SK-N-MC (cell line): ENCODE measurements at regions not wholly inside any gene's neighbourhood (a gene's known extent, or its start where the extent isn't known, plus 50 kb on each side); places are given as distances from the start of the nearest gene placed in this dataset.

ENCODE experiments used
- EZH2 ChIP-seq: fragments of 200-600 bp; sonication (generic); IDR thresholded peaks from one replicate; pipeline ENCODE4 v1.6.1; 2017; ENCODE audit warnings: antibody characterized with exemption
- FOXP2 ChIP-seq: optimal IDR thresholded peaks from 2 replicates; pipeline ENCODE3; 2011; ENCODE audit warnings: mild to moderate bottlenecking, moderate library complexity; ENCODE audit not compliant: insufficient read depth; ENCODE audit errors: extremely low read length, control extremely low read depth

DNA sequence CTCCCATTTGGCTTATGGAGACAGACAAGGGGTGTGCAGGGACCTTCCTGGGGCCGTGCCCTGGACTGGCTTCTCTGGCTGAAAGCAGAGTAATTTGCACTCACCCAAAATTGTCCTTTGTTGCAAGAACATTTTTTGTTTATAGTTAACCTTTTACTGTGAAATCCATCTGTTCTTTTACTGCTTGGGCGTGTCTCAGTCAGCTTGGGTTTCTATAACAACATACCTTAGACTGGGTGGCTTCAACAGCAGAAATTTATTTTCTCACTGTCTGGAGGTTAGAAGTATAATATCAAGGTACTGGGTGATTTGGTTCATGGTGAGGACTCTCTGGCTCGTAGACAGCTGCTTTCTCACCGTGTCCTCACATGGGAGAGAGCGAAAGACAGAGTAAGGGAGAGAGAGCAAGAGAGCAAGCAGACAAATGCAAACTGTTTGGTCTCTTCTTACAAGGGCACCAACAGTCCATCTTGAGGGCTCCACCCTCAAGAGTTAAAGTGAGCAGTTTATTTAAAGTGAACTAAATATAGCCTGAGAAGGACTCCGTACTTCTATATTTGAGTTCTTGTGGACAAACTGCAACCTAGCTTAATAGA is 131.0 kb upstream of the NPY start:
- TF ChIP-seq FOXP2 (no peak), EZH2 (no peak)
